ENCODE measurements at regions not wholly inside any gene's neighbourhood (a gene's known extent, or its start where the extent isn't known, plus 50 kb on each side); places are given as distances from the start of the nearest gene placed in this dataset.
"Not testable (repeated sequence)": the region's sequence is repeated elsewhere in the genome, so short reads cannot be mapped to it uniquely, and the experiment has no call there.

DNA sequence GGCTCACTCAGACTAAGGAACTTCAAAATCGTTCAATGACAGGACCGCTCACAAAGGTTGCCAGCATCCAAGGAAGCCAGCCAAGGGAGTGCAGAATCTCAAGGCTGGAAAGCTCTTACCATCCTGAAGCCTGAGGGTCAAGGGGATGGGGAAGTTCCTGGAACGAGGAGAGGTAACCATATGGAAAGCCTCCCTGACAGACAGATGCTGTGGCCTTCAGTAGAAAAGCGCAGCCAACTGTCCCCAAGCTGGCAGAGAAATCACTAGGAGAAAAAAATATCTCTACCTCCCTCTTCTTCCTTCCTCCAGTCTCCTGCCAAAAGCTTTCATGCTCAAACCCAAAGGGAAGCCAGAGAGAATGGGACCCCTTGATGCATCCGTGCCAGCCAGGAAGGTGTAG lies 90.5 kb upstream of the RANBP3L start:
- DNase-seq: no peak

DNA sequence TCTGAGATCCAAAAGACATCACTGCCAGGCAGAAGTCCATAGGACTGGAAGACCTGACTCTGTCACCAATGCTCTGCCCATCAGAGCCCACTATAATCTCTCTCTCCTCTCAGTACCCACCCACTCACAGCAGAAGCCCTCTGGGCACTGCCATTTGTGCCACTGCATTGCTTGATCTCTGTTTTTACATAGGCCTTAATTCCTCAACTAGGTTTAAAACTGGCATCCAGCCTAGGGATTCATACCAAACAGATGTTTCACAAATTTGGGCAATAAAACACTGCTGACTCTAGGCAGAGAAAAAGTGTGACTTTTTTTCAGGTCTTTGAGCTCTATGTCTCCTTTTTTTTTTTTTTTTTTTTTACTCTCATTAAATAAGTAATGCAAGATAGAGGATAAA lies 91.1 kb upstream of the RANBP3L start:
- DNase-seq: no peak

- DNase-seq: no peak
Observed at GRCh38 chr5:36393656-36394428, 92.1 kb upstream of the RANBP3L start.

- DNase-seq: no peak
Observed at GRCh38 chr5:36395260-36395659, 93.6 kb upstream of the RANBP3L start.

DNA sequence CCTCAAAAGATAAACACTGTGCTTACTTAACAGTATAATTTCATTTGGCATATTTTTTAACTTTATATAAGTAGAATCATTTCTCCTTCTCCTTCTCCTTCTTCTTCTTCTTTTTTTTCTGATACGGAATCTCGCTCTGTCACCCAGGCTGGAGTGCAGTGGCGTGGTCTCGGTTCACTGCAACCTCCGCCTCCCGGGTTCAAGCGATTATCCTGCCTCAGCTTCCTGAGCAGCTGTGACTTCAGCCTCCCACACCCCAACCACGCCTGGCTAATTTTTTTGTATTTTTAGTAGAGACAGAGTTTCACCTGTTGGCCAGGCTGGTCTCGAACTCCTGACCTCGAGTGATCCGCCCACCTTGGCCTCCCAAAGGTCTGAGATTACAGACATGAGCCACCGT lies 94.2 kb upstream of the RANBP3L start:
- DNase-seq: not testable (repeated sequence)

- DNase-seq: no peak
Observed at GRCh38 chr5:36396640-36397039, 94.9 kb upstream of the RANBP3L start.

- no peak for DNase-seq
Observed at GRCh38 chr5:36397901-36398536, 96.3 kb upstream of the RANBP3L start.

DNA sequence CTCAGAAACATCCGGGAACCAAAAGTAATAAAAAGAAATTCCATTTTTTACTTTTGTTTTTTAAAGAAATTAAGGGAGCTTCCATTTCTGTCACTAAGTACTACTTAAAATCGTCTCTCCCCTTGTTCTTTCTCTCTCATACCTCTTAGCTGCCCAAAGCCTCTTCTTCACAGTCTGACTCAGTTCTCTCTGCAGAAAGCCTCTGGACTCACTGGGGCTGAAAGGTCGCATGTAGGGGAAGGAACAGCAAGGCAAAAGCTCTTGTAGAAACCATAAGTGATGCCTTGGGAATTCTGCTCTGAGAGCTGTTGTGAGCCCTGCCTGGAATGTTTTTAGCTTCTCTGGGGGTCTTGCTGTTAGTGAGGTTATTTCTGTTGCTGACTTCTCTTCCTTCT lies 100.8 kb upstream of the RANBP3L start:
- DNase-seq: no peak

DNA sequence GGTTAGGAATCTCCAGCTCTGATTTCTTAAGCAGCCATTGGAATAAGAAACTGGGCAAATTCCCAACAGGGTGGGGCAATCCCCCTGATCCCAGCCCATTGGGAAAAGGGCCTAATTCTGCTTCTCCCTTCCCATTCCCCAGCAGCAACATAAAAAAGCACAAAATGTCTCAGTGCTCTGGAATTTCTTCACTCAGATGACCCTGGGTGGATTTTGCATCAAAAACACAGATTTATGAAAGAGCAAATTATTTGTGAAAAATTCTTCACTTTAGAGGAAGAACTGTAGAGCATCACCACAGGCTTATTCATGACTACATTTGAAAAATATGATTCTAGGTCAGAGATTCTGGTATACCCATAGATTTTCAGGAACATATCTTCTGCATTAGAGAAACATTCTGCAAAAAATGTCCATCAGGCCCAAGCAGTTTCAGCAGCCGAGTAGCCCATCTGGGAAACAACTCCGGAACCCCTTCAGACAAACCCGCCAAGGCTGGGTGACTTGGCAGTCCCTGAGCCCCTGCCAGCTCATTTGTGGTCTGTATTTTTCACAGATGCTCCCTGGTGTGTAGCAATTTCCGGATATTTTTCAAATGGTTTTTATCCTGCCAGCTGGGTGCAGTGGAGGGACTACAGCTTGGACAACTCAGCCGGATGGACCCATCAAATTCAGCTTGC lies 102.1 kb upstream of the RANBP3L start:
- no peak for DNase-seq

DNA sequence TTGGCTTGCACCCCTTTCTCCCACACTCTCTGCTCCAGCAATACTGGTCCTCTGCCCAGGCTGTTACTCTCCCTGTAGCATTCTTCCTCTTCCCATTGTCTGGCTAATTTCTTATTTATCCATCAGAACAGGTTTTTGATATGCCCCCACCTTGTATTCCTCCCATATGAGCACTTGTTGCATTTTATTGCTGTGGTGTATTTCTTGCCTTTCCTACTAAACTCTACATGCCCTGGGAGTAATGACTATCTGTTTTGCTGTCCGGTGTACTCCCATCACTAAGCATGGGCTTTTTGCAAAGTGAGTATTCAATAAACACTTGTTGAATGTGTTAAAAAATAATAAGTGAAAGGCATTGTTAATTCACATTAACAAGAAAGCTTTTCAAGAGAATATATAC lies 104.3 kb upstream of the RANBP3L start:
- DNase-seq: no peak

GRCh38 chr5:36407396-36407795 lies 105.7 kb upstream of the RANBP3L start:
- DNase-seq: no peak

GRCh38 chr5:36409711-36410110 lies 108.0 kb upstream of the RANBP3L start:
- DNase-seq: not testable (repeated sequence)

- DNase-seq: not testable (repeated sequence)
Observed at GRCh38 chr5:36410672-36411071, 109.0 kb upstream of the RANBP3L start.

- no peak for DNase-seq
Observed at GRCh38 chr5:36414869-36415282, 113.2 kb upstream of the RANBP3L start.

DNA sequence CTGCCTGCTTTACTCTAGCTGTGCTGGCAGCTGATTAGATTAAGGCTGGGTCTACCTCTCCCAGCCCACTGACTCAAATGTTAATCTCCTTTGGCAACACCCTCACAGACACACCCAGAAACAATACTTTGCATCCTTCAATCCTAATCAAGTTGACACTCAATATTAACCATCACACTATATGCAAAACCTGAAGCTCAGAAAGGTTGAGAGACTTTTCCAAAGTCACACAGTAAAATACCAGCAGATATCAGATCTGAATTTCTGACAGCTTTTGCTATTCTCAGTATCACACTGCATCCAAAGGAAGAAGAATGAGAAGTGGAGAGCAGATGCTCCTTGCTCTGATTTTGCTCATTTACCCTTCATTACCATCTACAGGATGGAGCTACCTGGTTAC lies 114.9 kb upstream of the RANBP3L start:
- no peak for DNase-seq

DNA sequence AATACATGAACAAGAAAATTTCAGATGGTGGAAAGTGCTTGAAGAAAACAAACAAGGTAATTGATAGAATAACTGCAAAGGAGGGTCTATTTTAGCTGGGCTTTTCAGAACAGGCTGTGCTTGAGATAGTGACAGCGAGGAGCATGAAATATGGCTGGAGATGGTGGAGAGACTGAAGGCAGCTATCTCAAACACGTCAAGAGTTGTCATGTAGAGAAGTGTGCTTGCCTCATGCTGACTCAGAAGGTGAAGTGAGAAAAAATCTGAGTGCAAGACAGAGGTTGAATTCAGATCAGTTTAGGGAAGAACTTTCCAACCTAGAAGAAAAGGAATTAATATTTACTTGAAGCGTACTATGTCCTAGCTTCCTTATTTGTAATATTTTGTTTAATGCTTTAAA lies 115.5 kb upstream of the RANBP3L start:
- DNase-seq: no peak

DNA sequence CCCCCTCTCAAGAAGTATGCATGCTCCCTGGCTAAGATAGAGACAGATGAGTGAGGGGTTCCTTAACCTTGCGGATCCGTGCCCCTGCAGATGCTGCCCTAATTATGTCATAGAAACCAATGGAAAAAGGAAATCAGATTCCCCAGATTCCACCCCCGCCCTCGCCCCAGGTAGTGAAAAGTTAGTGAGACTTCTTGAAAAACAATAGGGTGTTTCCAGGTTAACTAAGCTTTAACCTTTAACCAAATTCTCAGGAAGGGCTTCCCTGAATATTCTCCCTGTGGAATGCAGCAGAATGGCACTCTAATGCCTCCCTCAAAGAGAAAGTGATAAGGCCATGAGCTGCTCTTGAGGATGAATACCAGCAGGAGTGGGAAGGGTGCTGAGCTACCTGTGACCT lies 116.0 kb upstream of the RANBP3L start:
- no peak for DNase-seq

DNA sequence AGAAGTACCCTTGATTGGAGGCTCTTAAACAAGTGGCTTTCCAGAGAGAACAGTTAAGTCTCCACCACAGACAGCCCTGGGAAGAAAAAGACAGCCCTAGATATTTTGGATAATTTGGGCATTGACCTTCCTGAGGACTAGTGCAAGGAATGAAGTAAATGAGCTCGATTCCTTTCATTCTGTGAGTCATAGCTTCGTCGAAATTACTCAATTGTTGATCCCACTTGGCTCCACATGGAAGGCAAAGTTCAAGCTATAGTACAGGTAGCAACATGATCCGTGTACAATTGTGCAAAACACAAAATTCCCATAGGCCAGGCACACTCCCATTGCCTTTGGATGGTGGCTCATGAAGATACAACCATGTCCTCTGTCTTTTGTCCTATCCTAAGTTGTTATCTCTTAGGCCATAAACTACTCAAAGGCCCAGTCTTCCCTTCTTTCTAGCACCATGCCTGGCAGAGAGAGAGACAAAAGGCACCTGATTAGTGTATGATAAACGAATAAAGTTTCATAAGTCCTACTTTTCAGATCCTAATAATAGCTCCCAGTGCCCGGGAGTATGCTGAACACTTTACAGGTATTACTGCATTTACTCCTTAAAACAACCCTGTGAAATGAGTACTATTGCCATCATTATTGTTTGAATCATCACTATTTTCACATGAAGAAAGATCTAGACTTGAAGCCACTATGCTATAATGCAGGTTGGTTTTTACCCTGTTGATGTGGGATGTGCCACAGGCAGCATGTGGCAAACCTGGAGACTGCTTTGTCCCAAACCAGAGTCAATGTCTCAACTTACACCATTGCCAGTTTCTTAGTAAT lies 116.7 kb upstream of the RANBP3L start:
- DNase-seq: no peak

DNA sequence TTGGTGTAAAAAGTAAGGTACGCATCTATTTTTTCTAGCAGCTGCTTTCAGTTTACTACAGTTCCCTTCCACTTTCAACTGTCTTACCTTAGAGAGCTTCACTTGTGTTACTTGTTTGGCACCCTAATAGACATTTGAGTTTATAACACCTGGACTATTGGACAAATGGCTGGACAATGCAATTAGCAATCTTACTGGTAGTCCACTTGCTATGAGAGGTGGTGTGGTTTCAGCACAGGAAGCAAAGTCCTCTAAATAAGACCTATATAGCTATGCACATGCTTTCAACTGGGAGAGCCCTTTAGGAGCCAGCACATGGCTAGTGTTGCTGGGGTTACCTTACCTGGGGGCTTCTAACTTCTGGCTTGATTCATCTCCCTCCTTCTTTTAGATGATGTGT lies 119.6 kb upstream of the RANBP3L start:
- no peak for DNase-seq

DNA sequence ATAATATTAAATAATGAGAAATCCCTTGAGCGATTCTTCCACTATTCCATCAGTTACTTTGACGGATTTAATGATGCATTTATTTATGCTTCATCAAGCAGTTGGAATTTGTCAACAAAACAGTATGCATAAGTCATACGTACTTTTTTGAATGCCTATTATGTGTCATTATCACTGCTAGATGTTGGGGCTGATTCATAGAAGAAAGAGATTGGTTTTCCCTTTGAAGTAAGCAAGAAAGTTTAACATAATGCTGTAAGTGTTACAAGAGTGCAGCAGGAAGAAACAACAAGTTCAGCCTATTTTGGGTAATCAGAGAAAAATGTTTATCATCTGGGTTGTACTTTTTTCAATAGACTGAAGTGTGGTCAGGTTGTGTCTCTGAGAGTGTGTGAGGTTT lies 121.2 kb upstream of the RANBP3L start:
- DNase-seq: no peak

DNA sequence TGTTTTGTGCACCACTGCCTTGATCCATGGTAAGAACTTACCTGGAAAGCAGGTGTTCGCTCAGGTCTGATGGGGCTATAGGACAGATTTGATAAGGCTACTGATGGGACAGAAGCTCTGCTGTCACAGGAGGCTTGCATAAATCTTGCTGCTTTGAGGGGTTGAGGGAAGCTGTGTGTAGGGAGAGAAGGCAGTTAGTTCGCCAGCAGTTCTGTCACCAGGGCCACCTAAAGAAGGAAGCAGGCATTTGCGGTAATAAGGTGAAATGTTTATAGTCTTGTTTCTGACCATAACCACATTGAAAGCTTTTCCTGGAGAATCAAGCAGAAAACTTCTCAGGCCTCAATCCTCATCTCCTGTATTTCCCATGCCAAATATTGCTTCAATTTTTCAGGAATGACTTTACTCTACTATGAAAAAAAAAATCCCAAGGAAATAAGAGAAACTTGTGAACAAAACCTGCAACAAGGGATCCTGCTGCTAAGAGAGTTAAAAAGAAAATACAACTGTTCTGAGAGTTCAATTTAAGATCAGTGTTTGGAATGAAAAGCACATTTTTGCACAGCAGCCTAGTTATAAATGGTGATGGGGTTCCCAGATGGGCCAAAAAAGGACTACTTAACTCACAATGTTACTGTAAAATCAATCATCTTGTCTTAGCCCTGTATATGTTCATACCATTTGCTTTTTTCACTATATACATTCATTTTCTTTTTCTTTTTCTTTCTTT lies 122.0 kb upstream of the RANBP3L start:
- no peak for DNase-seq

DNA sequence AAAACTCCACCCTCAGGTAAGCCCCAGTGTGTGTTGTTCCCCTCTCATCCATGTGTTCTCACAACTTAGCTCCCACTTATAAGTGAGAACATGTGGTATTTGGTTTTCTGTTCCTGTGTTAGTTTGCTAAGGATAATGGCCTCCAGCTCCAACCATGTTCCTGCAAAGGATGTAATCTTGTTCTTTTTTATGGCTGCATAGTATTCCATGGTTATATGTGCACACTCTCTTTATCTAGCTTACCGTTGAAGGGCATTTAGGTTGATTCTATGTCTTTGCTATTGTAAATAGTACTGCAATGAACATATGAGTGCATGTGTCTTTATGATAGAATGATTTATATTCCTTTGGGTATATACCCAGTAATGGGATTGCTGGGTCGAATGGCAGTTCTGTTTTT lies 124.4 kb upstream of the RANBP3L start:
- DNase-seq: not testable (repeated sequence)

DNA sequence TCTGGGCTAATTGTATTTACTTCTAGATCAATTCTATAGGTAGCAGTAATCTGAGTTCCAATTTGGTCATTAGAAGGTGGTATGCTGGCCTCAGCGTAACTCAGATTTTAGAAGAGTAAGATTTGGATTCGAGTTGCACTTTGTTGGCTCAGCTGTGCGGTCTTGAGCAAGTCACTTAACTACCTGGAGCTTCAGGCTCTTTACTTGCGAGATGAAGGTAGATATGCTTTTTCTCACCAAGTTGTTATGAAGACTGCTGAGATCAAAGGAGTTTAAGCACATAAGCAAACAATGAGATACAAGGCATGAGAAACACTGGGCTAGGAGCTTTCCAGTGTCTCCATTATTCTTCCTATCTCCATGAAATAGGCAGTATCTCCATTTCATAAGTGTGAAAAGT lies 133.8 kb upstream of the RANBP3L start:
- DNase-seq: no peak

Measured in stimulated activated CD4-positive, alpha-beta T cell treated with anti-CD3 and anti-CD28 coated beads, Interleukin-15, amount 100 ng/mL, for 24 hours (primary cell).